ENCODE measurements at regions not wholly inside any gene's neighbourhood (a gene's known extent, or its start where the extent isn't known, plus 50 kb on each side); places are given as distances from the start of the nearest gene placed in this dataset.

DNA sequence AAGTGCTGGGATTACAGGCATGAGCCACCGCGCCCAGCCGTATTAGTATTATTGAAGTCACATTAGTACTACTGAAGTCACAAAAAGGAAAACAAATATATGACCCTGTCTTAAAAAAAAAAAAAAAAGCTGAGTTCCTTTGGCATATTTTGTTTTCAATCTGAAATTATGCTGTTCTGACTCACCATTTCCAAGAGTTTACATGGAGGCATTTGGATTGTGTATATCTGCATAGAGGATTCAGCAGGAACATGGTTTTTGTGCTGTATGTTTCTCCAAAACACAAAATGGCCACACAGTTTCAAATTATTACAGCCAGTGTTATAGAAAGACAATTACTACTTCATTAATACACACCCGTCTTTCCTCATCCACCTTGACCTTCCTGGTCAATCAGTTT, 103.5 kb upstream of the TSC22D1 start:
- FAIRE-seq (no peak), DNase-seq (ENCODE audit: low read depth in 1 of 2, low spot score in 1 of 2) (no peak), ATAC-seq (no peak)
- ChIA-PET CTCF (no interaction called here), POLR2A (no interaction called here)
- Histone ChIP-seq H3K4me1 (no peaks in the 10 kb centered on the region), H3K4me2 (no peak overlapping the region), H3K27ac (no peak overlapping the region), H3K9me3 (no peaks in the 10 kb centered on the region), H3K4me3 (no peak overlapping the region)
- WGBS (ENCODE audit: missing lambda C conversion rate): 44% methylated on average over 4 of the region's 4 CpGs
- TF ChIP-seq KDM5A (IDR thresholded peaks at IDR 0.05) (no peak), HES2 (IDR thresholded peaks at IDR 0.05) (no peak), FOSB (CRISPR knock-in tag; IDR thresholded peaks at IDR 0.05) (no peak), GATA3 (IDR thresholded peaks at IDR 0.05; ENCODE audit: borderline replicate concordance) (no peak), ZFP36 (IDR thresholded peaks at IDR 0.05; ENCODE audit: borderline replicate concordance, partially characterized antibody) (no peak), BHLHE40 (IDR thresholded peaks at IDR 0.05; ENCODE audit: low read depth, low read length) (no peak), NFE2L2 (conservative IDR thresholded peaks at IDR 0.05; ENCODE audit: low read length) (no peak), RCOR1 (IDR thresholded peaks at IDR 0.05; ENCODE audit: low read depth, low read length) (no peak), PHF8 (IDR thresholded peaks at IDR 0.05; ENCODE audit: borderline replicate concordance, low read depth) (no peak), JUN (IDR thresholded peaks at IDR 0.05) (no peak), HOXB5 (CRISPR knock-in tag; IDR thresholded peaks at IDR 0.05) (no peak), NPAS2 (CRISPR knock-in tag; IDR thresholded peaks at IDR 0.05; ENCODE audit: borderline replicate concordance) (no peak), NR3C1 (IDR thresholded peaks at IDR 0.05) (no peak), CBX8 (IDR thresholded peaks at IDR 0.05) (no peak), MAX (IDR thresholded peaks at IDR 0.05) (no peak)
- TF ChIP-seq, protein P1, sequence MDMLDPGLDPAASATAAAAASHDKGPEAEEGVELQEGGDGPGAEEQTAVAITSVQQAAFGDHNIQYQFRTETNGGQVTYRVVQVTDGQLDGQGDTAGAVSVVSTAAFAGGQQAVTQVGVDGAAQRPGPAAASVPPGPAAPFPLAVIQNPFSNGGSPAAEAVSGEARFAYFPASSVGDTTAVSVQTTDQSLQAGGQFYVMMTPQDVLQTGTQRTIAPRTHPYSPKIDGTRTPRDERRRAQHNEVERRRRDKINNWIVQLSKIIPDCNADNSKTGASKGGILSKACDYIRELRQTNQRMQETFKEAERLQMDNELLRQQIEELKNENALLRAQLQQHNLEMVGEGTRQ (IDR thresholded peaks at IDR 0.05): no peak
- TF ChIP-seq, protein P2, sequence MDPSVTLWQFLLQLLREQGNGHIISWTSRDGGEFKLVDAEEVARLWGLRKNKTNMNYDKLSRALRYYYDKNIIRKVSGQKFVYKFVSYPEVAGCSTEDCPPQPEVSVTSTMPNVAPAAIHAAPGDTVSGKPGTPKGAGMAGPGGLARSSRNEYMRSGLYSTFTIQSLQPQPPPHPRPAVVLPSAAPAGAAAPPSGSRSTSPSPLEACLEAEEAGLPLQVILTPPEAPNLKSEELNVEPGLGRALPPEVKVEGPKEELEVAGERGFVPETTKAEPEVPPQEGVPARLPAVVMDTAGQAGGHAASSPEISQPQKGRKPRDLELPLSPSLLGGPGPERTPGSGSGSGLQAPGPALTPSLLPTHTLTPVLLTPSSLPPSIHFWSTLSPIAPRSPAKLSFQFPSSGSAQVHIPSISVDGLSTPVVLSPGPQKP (IDR thresholded peaks at IDR 0.05; ENCODE audit: low read depth, low read length): no peak

GRCh38 chr13:44678197-44678596, 102.1 kb upstream of the TSC22D1 start:
- TF ChIP-seq ZC3H11A (IDR thresholded peaks at IDR 0.05) (no peak), RAD21 (conservative IDR thresholded peaks at IDR 0.05 in 1 of 2, IDR thresholded peaks at IDR 0.05 in 1 of 2) (no peak), RARB (CRISPR knock-in tag; IDR thresholded peaks at IDR 0.05) (no peak), RCOR1 (IDR thresholded peaks at IDR 0.05; ENCODE audit: low read depth, low read length) (no peak), FOSB (CRISPR knock-in tag; IDR thresholded peaks at IDR 0.05) (no peak), ZNF302 (CRISPR knock-in tag; IDR thresholded peaks at IDR 0.05) (no peak), FOXS1 (CRISPR knock-in tag; IDR thresholded peaks at IDR 0.05) (no peak), ZSCAN20 (CRISPR knock-in tag; IDR thresholded peaks at IDR 0.05) (no peak), GATA3 (IDR thresholded peaks at IDR 0.05; ENCODE audit: borderline replicate concordance) (no peak), NFE2L2 (conservative IDR thresholded peaks at IDR 0.05; ENCODE audit: low read length) (no peak), ESRRA (IDR thresholded peaks at IDR 0.05; ENCODE audit: borderline replicate concordance, low read length) (no peak), RNF2 (IDR thresholded peaks at IDR 0.05; ENCODE audit: borderline replicate concordance, low read depth) (no peak), HOXA7 (CRISPR knock-in tag; IDR thresholded peaks at IDR 0.05) (no peak), POLR2A (IDR thresholded peaks at IDR 0.05; ENCODE audit: low read length) (no peak), MAFK (IDR thresholded peaks at IDR 0.05; ENCODE audit: partially characterized antibody) (no peak), HOXB5 (CRISPR knock-in tag; IDR thresholded peaks at IDR 0.05) (no peak)
- TF ChIP-seq, protein P3, sequence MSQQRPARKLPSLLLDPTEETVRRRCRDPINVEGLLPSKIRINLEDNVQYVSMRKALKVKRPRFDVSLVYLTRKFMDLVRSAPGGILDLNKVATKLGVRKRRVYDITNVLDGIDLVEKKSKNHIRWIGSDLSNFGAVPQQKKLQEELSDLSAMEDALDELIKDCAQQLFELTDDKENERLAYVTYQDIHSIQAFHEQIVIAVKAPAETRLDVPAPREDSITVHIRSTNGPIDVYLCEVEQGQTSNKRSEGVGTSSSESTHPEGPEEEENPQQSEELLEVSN (IDR thresholded peaks at IDR 0.05; ENCODE audit: borderline replicate concordance, low read depth): no peak
- 76% methylated on average over 4 of the region's 6 CpGs for WGBS (ENCODE audit: missing lambda C conversion rate)
- POLR2A ChIA-PET: no interaction called here

More at GRCh38 chr13:44678197-44678596, 102.1 kb upstream of the TSC22D1 start:
- CTCF ChIA-PET: no interaction called here
- ATAC-seq (no peak), FAIRE-seq (no peak), DNase-seq (ENCODE audit: low read depth in 1 of 2, low spot score in 1 of 2) (no peak)
- no peaks in the 10 kb centered on the region for H3K4me1 ChIP-seq
- no peaks in the 10 kb centered on the region for H3K9me3 ChIP-seq
- H3K4me2 ChIP-seq: no peak overlapping the region
- H3K27ac ChIP-seq: no peak overlapping the region
- H3K4me3 ChIP-seq: no peak overlapping the region
